ENCODE measurements at regions not wholly inside any gene's neighbourhood (a gene's known extent, or its start where the extent isn't known, plus 50 kb on each side); places are given as distances from the start of the nearest gene placed in this dataset.

GRCh38 chr6:68240726-68241125, 394.4 kb upstream of the ADGRB3 start:
- DNase-seq (ENCODE audit: low spot score): no peak
- no peak for TF ChIP-seq CTCF (IDR thresholded peaks at IDR 0.05; ENCODE audit: extremely low read depth, missing control alignments)

GRCh38 chr6:68239034-68239433, 396.0 kb upstream of the ADGRB3 start:
- no peak for TF ChIP-seq CTCF (IDR thresholded peaks at IDR 0.05; ENCODE audit: extremely low read depth, missing control alignments)
- DNase-seq (ENCODE audit: low spot score): no peak

- no peak for TF ChIP-seq CTCF (IDR thresholded peaks at IDR 0.05; ENCODE audit: extremely low read depth, missing control alignments)
- no peak for DNase-seq (ENCODE audit: low spot score)
These were observed 396.9 kb upstream of the ADGRB3 start for GRCh38 chr6:68238097-68238601.

GRCh38 chr6:68237205-68237604, 397.9 kb upstream of the ADGRB3 start:
- DNase-seq (ENCODE audit: low spot score): no peak
- no peak for TF ChIP-seq CTCF (IDR thresholded peaks at IDR 0.05; ENCODE audit: extremely low read depth, missing control alignments)

- TF ChIP-seq CTCF (IDR thresholded peaks at IDR 0.05; ENCODE audit: extremely low read depth, missing control alignments): no peak
- DNase-seq (ENCODE audit: low spot score): no peak
These were observed 399.7 kb upstream of the ADGRB3 start for GRCh38 chr6:68235326-68235784.

- no peak for TF ChIP-seq CTCF (IDR thresholded peaks at IDR 0.05; ENCODE audit: extremely low read depth, missing control alignments)
- DNase-seq (ENCODE audit: low spot score): no peak
These were observed 401.5 kb upstream of the ADGRB3 start for GRCh38 chr6:68233623-68234022.

GRCh38 chr6:68229566-68229965, 405.5 kb upstream of the ADGRB3 start:
- no peak for DNase-seq (ENCODE audit: low spot score)
- no peak for TF ChIP-seq CTCF (IDR thresholded peaks at IDR 0.05; ENCODE audit: extremely low read depth, missing control alignments)

All from GM20000 (cell line).